ENCODE measurements at regions not wholly inside any gene's neighbourhood (a gene's known extent, or its start where the extent isn't known, plus 50 kb on each side); places are given as distances from the start of the nearest gene placed in this dataset.
"Not testable (repeated sequence)": the region's sequence is repeated elsewhere in the genome, so short reads cannot be mapped to it uniquely, and the experiment has no call there.

DNA sequence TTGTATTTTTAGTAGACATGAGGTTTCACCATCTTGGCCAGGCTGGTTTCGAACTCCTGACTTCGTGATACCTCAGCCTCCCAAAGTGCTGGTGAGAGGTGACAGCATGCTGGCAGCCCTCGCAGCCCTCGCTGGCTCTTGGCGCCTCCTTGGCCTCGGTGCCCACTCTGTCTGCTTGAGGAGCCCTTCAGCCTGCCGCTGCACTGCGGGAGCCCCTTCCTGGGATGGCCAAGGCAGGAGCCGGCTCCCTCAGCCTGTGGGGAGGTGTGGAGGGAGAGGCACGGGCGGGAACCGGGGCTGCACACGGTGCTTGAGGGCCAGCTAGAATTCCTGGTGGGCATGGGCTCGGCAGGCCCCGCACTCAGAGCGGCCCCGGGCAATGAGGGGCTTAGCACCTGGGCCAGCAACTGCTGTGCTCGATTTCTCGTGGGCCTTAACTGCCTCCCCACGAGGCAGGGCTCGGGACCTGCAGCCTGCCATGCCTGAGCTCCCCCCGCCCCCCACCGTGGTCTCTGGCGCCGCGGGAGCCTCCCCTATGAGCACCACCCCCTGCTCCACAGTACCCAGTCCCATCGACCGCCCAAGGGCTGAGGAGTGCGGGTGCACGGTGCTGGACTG is 96.5 kb upstream of the RHOBTB1 start:
- DNase-seq: no peak

DNA sequence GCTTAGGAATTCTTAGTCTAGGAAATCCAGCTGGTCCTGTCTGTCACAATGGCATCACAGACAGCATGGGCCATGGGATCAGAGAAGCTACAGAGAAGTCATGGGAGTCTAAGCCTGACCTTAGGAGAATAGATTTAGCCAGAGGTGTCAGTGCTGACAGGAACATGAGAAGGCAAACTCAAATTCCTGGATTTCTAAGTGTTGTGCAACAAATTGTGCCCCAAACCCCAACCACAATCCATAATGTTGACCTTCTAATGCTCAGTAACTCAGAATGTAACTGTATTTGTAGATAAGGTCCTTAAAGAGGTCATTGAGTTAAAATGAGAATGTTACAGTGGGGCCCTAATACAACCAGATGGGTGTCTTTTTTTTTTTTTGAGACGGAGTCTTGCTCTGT is 95.9 kb upstream of the RHOBTB1 start:
- no peak for DNase-seq

DNA sequence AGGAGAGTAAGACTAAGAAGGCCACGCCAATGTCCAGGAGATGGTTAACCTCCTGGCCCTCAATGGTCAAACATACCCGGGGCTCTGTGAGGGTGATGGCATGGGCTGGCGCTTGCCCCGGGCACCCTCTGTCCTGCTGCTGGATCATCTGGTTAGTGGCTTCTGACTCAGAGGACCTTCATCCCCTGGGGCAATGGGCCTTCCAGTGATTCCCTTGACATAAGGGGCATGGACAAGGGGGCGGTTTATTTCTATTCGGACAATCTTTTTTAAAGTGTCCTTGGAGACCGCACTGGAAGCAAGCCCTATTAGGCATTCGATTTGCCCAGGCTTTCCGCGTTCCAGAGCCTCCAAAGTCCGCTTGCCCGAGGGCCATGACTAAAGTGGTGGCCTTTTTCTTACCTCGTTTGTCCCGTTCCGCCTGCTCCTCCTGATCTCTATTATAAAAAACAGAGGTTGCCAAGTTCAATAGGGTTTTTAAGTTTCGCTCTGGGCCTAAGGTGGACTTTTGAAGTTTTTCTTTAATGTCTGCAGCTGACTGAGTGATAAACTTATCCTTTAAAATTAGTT is 93.4 kb upstream of the RHOBTB1 start:
- DNase-seq: not testable (repeated sequence)

DNA sequence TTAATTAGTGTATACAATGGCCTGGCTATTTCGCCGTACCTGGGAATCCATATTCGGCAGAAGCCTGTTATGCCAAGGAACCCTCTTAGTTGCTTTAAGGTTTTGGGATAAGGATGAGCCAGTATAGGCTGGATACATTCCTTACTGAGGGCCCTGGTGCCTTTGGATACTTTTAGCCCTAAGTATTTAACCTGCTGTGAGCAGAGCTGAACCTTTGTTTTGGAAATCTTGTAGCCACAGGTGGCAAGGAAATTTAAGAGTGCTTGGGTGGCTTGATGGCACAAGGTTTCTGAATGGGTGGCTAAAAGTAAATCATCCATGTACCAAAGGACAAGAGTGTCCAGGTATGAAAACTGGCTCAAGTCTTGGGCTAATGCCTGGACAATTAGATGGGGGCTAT is 92.2 kb upstream of the RHOBTB1 start:
- not testable (repeated sequence) for DNase-seq

DNA sequence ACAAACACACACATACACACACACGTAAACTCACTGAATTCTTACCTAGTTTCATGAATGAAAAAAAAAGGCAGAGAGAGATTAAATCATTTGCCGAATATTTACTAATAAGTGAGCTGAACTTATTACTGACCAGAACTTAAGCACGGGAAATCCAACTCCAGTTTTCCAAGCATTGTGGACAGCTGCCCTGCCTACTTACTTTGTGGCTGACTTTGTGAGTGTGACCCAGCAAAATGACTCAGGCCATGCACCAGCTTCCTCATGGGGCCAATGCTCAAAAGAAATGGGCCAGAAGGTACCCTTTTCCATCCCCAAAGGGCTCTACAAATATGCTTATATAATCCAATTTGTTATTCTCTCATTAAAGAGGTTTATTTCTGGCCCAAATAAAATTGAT is 87.4 kb upstream of the RHOBTB1 start:
- no peak for DNase-seq

DNA sequence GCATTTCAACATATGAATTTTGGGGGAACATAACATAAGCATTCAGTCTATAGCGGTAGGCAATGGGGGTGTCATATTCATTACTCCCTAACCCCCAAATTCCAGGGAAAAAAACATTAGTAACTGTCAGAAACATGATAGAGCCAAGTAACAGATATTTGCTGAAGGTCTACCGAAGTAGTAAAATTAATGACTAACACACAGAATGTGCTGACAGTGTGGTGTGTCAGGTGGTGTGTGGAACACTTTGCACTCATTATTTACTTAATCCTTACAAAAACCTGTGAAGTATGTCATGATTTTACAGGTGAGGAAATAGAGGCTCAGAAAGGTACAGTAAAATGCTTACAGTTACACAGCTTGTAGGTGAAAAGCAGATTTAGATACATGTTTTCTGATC is 85.4 kb upstream of the RHOBTB1 start:
- DNase-seq: no peak

DNA sequence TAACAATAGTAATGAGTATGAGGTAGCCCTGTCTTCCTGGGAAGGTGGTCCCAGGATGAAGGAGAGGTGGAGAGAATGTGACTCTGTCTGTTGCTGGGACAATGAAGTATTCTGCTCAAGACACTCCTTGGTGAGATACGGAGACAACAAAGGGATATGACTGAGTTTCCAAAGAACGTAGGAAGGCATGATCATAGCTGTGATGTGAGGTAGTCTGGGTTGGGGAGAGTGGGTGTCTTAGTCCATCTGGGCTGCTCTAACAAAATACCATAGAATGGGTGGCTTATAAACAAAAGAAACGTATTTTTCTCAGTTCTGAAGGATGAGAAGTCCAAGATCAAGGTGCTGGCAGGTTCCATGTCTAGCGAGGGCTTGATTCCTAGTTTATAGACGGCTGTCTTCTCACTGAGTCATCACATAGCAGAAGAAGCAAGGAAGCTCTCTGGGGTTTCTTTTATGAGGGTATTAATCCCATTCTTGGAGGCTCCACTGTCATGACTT is 84.9 kb upstream of the RHOBTB1 start:
- no peak for DNase-seq

DNA sequence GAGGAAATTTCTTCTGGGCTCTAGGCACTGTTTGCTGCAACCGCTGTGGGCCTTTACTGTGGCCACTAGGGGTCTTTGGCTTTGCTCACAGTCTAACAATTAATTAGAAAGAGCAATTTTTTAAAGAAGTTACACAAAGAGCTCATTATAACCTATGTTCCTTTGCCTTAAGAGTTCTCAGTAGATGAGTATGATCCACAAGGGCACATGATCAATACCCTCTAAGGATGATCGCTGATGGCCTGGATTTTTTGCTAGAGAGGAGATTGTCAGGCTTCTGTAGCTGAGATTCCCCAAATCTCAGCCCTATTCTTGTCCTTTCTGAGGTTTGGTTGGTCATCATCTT is 80.8 kb upstream of the RHOBTB1 start:
- peak; percentile 54 for DNase-seq

DNA sequence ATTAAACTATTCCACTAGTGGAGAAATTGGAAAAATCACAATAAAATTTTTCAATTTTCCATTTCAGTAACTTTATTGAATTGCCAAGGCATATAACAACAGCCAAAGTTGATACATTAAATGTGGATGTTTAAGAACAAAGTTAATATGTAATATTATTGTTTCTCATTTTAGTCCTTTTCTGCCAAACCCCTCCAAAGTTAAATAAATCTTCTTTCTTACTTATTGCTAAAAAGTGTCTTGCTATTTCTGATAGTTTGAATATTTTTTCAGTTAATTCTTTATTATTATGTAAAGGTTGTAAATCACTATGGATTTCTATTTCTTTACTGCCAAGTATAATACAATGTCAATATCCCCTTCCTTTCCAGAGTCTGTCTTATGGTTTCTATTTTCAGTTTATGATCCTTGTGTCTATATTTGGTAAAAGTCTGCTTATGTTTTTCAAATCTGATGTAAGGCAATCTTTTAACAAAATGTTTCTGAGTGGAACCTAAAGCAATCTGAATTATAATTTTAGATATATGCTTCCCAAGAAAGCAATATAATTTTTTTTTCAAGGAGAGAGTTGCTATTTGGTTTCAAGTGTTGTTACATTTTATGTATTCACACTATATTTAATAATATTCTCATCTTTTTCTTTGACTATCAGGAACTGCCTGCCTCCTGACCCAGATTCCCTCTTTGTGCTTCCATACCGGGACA is 80.3 kb upstream of the RHOBTB1 start:
- DNase-seq: no peak

DNA sequence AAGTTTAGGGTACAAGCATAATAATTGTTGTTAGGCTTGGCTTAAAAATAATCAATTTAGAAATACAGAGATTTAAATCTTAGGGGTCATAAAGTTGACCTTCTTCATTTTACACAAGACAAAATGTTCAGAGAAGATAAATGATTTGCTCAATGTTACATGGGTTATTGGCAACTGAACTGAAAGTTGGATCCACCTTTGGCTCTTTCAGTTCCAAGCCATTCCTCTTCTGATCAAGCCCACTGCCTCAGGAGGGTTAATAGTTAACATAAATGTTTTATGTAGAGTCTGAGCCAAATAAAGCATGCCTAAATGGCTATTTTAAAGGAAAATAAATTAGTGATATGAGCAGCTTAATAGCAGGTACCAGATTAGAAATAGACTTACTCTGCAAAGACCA is 79.1 kb upstream of the RHOBTB1 start:
- no peak for DNase-seq

DNA sequence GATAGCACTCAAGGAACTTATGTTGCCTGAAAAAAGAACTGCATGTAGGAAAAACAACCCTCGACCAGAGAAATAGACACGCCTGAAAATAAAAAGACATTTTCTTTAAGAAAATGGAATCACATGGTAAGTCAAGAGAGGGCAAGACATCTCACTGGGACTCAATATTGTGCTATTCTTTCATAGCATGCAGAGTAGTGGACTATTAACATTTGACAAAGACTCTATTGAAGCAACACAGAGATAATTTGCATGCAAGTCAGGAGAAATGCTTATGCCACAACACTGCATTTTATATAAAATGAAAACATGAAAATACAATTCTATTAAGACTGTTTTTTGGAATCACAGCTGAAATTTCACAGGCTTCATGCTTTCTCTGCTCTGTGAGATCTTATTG is 77.9 kb upstream of the RHOBTB1 start:
- DNase-seq: no peak

DNA sequence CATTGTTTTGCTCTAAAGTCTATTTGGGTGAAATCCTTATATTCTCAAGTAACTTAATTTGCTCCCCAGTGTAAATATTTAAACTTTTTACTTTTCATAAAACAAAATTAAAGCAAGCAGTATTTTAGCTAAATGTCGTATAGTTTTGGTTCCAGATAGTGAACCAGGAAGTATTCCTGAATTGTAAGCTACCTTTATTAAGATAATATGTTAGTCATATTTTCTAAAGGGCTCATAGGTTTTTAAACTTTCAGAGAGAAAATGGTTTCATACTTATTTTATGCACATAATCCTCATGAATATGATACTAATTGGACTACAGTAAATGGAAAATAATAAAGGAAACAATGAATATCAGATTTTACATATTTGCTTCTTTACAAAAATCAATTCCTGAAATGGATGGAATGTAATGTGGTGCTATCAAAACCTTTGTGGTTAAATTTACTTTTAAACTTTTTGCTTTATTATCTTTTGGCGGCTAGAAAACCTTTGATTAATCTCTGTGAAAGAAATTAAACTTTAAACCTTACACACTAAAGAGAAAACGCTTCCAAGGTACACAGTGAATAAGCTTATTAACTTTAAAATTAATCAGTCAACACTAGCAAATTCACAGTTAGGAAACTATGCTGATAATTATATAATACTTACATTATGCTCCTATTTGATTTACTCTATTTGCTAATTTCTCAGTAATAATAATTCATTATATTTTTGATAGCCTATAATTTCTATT is 76.6 kb upstream of the RHOBTB1 start:
- no peak for DNase-seq

DNA sequence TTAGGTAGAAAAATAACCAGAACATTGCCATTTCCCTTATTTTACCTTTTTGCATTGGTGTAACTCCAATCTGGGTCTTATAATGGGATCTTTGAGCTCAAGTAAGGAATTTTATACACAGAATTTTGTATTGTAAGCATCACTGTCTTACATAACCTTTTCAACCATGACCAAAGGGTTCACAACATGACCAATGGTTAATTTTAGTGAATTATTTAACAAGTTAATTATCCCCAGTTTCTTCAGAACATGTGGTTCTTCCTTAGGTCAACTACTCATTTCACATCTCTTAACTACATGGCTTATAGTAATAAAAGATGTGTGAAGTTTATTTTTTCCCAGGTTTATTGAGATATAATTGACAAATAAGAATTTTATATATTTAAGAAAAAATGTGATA is 74.2 kb upstream of the RHOBTB1 start:
- no peak for DNase-seq

DNA sequence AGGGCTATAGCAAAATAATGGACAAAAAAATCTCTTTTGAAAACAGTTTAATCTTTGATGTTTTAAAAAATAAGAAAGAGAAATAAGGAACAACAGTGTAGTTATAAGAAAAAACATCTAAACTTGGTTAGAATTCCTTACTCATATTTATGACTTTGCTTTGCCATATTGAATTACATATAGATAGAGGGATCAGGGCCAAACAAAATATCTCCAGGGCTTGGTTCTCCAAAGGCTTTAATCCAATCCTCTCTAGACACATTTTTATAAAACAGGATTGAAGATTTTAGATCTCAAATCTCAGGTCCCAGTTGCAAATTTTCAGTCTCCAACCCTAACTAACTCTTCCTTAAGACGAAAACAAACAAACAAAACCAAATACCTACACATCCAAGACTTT is 72.6 kb upstream of the RHOBTB1 start:
- no peak for DNase-seq

DNA sequence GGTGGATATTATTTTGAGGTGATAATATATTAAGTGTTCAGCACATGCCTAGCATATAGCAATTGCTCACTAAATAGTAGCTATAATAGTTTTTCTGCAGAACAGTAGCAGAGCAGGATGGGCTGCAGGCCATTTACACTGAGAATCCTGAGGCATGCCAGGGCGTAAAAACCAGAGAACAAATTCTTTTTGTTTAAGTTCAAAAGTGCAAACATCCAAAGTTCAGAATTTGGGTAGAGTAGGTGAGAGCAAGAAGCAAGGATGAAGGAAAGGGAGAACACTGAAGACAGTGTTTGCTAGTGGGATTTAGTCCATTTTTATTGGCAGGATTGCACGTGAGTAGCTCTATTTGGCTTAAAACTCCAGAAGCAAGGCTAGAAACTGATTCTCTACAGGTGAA is 72.0 kb upstream of the RHOBTB1 start:
- no peak for DNase-seq

DNA sequence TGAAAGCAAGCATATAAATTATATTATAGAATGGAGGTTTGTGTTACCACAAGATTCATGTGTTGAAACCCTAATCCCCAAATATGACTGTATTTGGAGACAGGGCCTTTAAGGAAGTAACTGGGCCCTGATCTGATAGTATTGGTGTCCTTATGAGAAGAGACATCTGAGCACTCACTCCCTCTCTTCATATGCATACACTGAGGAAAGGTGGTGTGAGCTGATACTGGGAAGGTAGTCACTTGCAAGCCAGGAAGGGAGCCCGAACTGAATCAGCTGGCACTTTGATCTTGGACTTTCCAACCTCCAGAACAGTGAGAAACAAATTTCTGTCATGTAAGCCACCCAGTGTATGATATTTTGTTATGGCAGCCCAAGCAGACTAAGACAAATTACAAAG is 66.9 kb upstream of the RHOBTB1 start:
- DNase-seq: no peak

DNA sequence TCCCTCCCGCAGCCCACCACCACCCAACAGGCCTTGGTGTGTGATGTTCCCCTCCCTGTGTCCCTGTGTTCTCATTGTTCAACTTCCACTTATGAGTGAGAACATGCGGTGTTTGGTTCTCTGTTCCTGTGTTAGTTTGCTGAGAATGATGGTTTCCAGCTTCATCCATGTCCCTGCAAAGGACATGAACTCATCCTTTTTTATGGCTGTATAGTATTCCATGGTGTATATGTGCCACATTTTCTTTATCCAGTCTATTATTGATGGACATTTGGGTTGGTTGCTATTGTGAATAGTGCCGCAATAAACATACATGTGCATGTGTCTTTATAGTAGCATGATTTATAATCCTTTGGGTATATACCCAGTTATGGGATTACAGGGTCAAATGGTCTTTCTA is 59.1 kb upstream of the RHOBTB1 start:
- not testable (repeated sequence) for DNase-seq

DNA sequence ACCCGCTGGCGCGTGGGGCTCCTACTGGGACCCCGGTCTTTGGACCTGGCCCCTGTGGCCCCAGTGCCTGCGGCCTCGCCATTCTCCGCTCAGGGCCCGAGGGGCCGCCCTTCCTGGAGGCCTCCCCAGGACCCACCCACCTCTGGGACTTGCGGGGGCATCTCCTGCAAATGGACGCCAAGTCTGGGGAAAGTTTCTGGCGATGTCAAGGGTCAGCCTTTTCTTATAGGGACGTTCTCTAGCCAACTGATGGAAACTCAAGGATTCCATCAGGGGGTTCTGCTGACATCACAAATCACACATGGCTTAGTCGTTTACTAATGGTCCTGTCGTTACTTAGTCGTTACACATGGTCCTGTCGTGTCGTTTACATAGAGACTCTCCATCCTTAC is 57.7 kb upstream of the RHOBTB1 start:
- DNase-seq: no peak

DNA sequence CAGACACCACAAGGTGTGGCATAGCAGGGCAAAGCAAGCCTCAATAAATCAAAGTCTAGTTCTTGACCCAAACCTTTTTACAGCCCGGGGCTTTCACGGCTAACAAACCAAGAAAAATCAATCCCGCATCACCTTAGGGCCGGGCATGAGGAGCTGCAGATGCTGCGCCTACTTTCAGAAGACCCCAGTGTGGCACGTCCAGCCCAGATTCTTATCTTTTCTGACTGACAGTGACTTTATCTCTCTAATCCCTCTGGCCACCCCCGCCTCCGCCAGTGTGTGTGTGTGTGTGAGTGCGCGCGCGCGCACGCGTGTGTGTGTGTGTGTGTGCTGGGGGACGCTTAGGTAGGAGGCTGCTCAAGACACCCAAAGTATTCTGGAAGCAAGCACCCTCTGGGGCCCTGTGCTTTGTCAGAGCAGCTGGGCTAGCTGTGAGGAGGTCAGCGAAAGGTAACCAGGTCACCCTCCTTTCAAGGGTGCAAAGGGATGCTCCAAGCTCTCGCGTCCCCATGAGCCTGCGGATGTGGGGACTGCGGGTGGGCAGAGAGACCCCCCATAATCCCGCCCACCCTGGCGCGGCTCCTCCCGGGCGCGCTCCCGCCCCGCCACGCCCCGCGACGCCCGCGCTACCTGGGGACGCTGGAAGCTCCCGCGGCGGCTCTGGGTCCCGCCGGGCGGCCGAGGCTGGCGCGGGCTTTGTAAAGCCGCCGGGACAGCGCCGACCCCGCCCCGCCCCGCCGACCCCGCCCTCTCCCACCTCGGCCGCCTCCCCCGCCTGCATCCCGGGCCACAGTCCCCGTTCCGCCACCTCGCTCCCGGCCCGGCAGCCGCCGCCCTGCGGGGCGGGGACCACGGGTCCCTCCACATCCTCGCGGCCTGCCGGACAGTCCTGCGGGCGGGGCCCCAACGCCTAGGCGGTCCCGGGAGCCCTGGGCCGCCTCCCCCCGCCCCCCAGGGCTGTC is 57.1 kb upstream of the RHOBTB1 start:
- peak; percentile 39 for DNase-seq

DNA sequence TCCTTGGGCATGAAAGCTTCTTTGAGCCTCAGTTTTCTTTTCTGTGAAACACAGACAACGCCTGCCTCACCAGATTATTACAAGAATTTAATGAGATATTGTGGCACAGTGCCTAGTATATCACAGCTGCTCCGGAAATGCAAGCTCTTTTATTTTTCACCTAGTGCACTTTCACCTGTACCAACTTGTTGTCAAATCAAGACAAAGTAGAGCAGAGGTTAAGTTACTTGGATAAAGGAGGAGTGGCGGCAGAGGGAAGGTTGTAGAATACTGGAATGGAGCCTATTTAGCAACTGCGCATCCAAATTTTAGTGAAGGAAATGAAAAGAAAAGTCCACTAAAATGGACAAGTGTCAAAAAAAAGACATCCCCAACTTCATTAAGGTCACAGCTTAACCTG is 54.9 kb upstream of the RHOBTB1 start:
- no peak for DNase-seq

DNA sequence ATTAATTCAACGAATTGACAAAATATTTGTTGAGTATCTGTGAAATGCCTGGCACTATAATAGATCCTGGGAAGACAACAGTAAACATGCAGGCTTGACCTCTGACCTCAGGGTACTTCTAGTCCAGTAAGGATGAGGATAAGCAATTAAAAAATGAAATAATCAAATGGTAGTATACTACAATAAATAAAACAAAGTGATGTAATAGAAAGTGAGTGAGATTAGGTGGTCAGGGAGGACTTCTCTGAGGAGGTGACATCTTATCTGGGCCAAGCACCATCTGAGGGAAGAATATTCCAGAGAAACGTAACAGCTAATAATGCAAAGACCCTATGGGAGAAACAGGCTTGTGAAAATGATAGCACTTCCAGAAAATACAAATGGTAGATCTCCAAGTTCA is 50.1 kb upstream of the RHOBTB1 start:
- no peak for DNase-seq
